T-cell (primary cell): ENCODE measurements at regions not wholly inside any gene's neighbourhood (a gene's known extent, or its start where the extent isn't known, plus 50 kb on each side); places are given as distances from the start of the nearest gene placed in this dataset.

Experiments
- ATAC-seq, 4 experiments: fragments of 200-7000 bp in 3 of 4; fragments of 150-1000 bp in 1 of 4; cut with Tn5 transposase; replicated peaks in 1 of 4; 1 replicate in 3 of 4; 2 replicates in 1 of 4; pipeline ENCODE4 v1.10.0; 2021; ENCODE audit warnings: moderate library complexity in 3 of 4, mild to moderate bottlenecking in 2 of 4, moderate number of reproducible peaks in 1 of 4
- CTCF ChIA-PET, 2 donors: fragments of 300-600 bp; sonication (Branson Sonifier 250); formaldehyde crosslinking; loops; one replicate each; lab custom pipeline; 2022; ENCODE audit warnings: antibody characterized with exemption in 2 of 2; lab: Charles Lee
- POLR2A ChIA-PET, 2 donors: fragments of 300-600 bp; sonication (Branson Sonifier 250); formaldehyde crosslinking; loops; one replicate each; lab custom pipeline; 2022; ENCODE audit warnings: antibody characterized with exemption in 2 of 2; lab: Charles Lee
- DNase-seq, 35 experiments: peaks; one replicate each; pipeline versions ENCODE4 v3.0.0 to v3.0.0-alpha.2; 2013 to 2023
- H3K27ac ChIP-seq: one replicate; pipeline ENCODE4 v1.5.1; 2013; ENCODE audit warnings: low read length
- H3K27me3 ChIP-seq, 2 experiments: replicated peaks in 1 of 2; 1 replicate in 1 of 2; 2 replicates in 1 of 2; pipeline versions ENCODE4 v1.6.1 to v1.7.0; 2013; ENCODE audit warnings: low read length in 1 of 2, mixed read lengths in 1 of 2; ENCODE audit not compliant: control insufficient read depth in 2 of 2, insufficient read depth in 2 of 2; ENCODE audit errors: extremely low read depth in 1 of 2
- H3K36me3 ChIP-seq, 2 donors: 1 replicate in 1 of 2; 2 replicates in 1 of 2; pipeline versions ENCODE4 v1.6.1 to v1.7.0; 2013; ENCODE audit warnings: low read length in 1 of 2; ENCODE audit not compliant: control insufficient read depth in 2 of 2, insufficient read depth in 1 of 2; ENCODE audit errors: extremely low read depth in 1 of 2
- H3K4me1 ChIP-seq, 2 experiments: 1 replicate in 1 of 2; 2 replicates in 1 of 2; pipeline versions ENCODE4 v1.6.1 to v1.7.0; 2013; ENCODE audit warnings: low read length in 2 of 2, mixed read lengths in 1 of 2; ENCODE audit not compliant: insufficient read depth in 2 of 2, control insufficient read depth in 1 of 2; ENCODE audit errors: extremely low read depth in 1 of 2
- H3K4me3 ChIP-seq, 2 donors: 1 replicate in 1 of 2; 2 replicates in 1 of 2; pipeline versions ENCODE4 v1.5.1 to v1.7.0; 2013; ENCODE audit warnings: mild to moderate bottlenecking in 2 of 2, low read length in 1 of 2, moderate library complexity in 1 of 2; ENCODE audit not compliant: control insufficient read depth in 1 of 2; ENCODE audit errors: extremely low read depth in 1 of 2
- H3K9me3 ChIP-seq: 2 replicates; pipeline ENCODE4 v1.7.0; 2013
- H3K27ac Mint-ChIP-seq, 2 donors: one replicate each; pipeline ENCODE4 v1.8.0; 2020 to 2021; ENCODE audit warnings: mild to moderate bottlenecking in 2 of 2, mixed read lengths in 2 of 2
- H3K27me3 Mint-ChIP-seq, 2 donors: one replicate each; pipeline ENCODE4 v1.8.0; 2021 to 2022; ENCODE audit warnings: mixed read lengths in 2 of 2
- H3K36me3 Mint-ChIP-seq: one replicate; pipeline ENCODE4 v1.8.0; 2021; ENCODE audit warnings: mixed read lengths
- H3K4me1 Mint-ChIP-seq, 3 donors: one replicate each; pipeline ENCODE4 v1.8.0; 2020 to 2022; ENCODE audit warnings: mixed read lengths in 3 of 3, mild to moderate bottlenecking in 1 of 3
- H3K4me3 Mint-ChIP-seq, 3 donors: one replicate each; pipeline ENCODE4 v1.8.0; 2020 to 2022; ENCODE audit warnings: mild to moderate bottlenecking in 3 of 3, mixed read lengths in 3 of 3, moderate library complexity in 3 of 3
- H3K9me3 Mint-ChIP-seq, 3 donors: one replicate each; pipeline ENCODE4 v1.8.0; 2020 to 2022; ENCODE audit warnings: mixed read lengths in 3 of 3
- WGBS: methylation state at CpG from one replicate; pipeline ENCODE4 v1.1.5; 2013; ENCODE audit warnings: missing lambda C conversion rate; ENCODE audit not compliant: insufficient coverage; 5-methylcytosine and 5-hydroxymethylcytosine counted together

DNA sequence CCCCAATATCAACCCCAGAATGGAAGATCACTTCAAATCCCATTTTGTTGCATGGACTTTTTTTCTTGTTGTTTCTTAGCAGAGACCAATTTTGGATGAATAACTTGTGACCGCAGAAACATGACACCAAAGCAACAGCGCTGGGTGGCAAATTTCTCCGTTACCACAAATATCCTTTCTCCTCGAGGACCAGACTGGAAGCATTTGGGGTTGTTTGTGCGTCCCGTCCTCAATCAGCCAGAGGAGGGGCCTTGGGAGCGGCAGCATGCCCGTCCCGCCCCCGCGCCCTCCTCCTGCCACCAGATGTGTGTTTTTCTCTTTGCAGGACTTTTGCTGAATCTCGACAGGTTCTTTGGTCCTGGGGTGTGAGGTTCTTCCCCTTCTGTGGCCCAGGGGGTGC, 282.5 kb upstream of the FOXF1 start:
- Mint-ChIP-seq H3K36me3 (no peaks in the 10 kb centered on the region), H3K27me3 (peaks cover 6 to 31% of the 10 kb centered on the region in 2 donors)
- POLR2A ChIA-PET = no interaction called here

DNA sequence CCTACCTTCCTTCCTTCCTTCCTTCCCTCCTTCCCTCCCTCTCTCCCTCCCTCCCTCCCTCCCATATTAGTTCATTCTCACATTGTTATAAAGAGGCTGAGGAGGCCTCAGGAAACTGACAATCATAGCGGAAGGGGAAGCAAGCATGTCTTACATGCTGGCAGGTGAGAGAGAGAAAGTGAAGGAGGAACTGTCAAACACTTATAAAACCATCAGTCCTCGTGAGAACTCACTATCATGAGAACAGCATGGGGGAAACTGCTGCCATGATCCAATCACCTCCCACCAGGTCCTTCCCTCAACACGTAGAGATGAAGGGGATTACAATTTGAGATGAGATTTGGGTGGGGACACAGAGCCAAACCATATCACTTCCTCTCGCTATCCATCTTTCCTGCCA, 281.6 kb upstream of the FOXF1 start:
- DNase-seq (no peak), ATAC-seq (no peak)
- Histone ChIP-seq H3K4me3 (no peak overlapping the region), H3K27me3 (peaks cover 0 to 34% of the 10 kb centered on the region in 2 experiments), H3K36me3 (no peaks in the 10 kb centered on the region), H3K9me3 (no peaks in the 10 kb centered on the region), H3K4me1 (no peaks in the 10 kb centered on the region), H3K27ac (no peak overlapping the region)
- Mint-ChIP-seq H3K9me3 (no peaks in the 10 kb centered on the region), H3K4me3 (no peak overlapping the region), H3K36me3 (no peaks in the 10 kb centered on the region), H3K27me3 (peaks cover 10 to 31% of the 10 kb centered on the region in 2 donors), H3K27ac (no peak overlapping the region), H3K4me1 (no peaks in the 10 kb centered on the region)
- ChIA-PET POLR2A (no interaction called here), CTCF (no interaction called here)
- no CpG with 5 or more reads among the region's 4 CpGs for WGBS

More for the DNA sequence above, 282.5 kb upstream of the FOXF1 start:
- Histone ChIP-seq H3K27me3 (peaks cover 0 to 32% of the 10 kb centered on the region in 2 experiments), H3K27ac (no peak overlapping the region), H3K4me3 (no peak overlapping the region), H3K4me1 (no peaks in the 10 kb centered on the region), H3K36me3 (no peaks in the 10 kb centered on the region), H3K9me3 (no peaks in the 10 kb centered on the region)
- H3K4me1 Mint-ChIP-seq = no peaks in the 10 kb centered on the region
- ATAC-seq (no peak), DNase-seq (no peak)
- WGBS = 65% methylated on average over 6 of the region's 12 CpGs
- no peaks in the 10 kb centered on the region for H3K9me3 Mint-ChIP-seq
- H3K27ac Mint-ChIP-seq = no peak overlapping the region
- CTCF ChIA-PET = no interaction called here
- no peak overlapping the region for H3K4me3 Mint-ChIP-seq

DNA sequence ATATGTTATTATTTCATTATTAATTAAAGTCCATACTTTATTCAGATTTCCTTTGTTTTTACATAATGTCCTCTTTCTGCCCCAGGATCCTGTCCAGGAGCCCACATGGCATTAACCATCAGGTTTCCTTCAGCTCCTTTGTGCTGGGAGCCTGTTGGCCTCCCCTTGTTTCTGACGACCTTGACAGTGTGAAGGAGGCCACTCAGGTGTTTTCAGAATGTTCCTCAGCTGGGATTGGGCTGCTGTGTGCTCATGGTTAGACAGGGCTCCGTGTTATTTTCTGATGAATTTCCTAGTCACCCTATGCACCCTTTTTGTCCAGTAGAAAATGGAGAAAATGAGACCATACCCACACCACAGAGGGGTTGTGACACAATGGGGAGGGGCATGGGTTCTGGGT, 281.0 kb upstream of the FOXF1 start:
- Mint-ChIP-seq H3K4me3 (no peak overlapping the region), H3K27me3 (peaks cover 10 to 31% of the 10 kb centered on the region in 2 donors), H3K9me3 (no peaks in the 10 kb centered on the region), H3K27ac (no peak overlapping the region), H3K4me1 (no peaks in the 10 kb centered on the region), H3K36me3 (no peaks in the 10 kb centered on the region)
- Histone ChIP-seq H3K36me3 (no peaks in the 10 kb centered on the region), H3K27me3 (peaks cover 0 to 34% of the 10 kb centered on the region in 2 experiments), H3K9me3 (no peaks in the 10 kb centered on the region), H3K4me3 (no peak overlapping the region), H3K4me1 (no peaks in the 10 kb centered on the region), H3K27ac (no peak overlapping the region)
- ChIA-PET CTCF (no interaction called here), POLR2A (no interaction called here)
- DNase-seq = no peak
- no CpG with 5 or more reads among the region's 2 CpGs for WGBS
- no peak for ATAC-seq

DNA sequence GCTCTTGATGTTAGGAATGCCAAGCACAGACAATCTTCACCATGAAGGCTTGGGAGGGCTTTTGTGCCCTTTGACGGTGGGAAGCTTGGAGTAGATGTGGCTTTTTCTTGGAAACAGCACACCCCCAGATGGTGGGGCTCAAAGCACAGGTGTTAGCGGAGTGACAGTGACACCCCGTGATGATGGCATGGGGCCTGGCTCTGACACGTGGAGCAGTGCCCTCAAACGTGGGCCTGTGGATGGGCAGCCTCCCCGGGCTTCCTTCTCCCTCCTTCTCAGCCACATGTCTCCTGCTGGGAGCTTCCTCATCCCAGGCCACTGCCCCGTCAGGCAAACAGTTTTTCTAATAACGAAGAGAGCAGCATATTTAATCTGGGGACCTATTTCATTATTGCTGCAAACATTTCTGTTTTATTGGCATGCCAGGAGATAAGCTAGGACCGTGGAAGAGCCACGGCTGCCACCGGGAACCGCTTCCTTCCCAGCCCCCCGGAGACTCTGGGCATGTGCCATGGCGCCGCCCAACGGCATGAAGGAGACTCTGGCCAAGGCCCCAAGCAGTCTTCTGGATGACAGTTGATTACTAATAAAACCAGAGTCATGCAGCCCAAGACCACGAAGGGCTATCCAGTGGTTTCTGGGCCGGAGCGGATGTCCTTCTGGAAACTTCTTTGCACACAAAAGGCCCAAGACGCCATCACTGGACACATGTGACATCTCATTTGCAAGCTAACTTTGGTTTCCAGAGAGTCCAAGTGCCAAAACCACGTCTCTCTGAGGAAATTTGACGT, 280.3 kb upstream of the FOXF1 start:
- WGBS = 73% methylated on average over 19 of the region's 22 CpGs
- Mint-ChIP-seq H3K4me1 (no peaks in the 10 kb centered on the region), H3K36me3 (no peaks in the 10 kb centered on the region), H3K27ac (no peak overlapping the region), H3K27me3 (peaks cover 10 to 31% of the 10 kb centered on the region in 2 donors), H3K9me3 (no peaks in the 10 kb centered on the region), H3K4me3 (no peak overlapping the region)
- ATAC-seq (no peak), DNase-seq (no peak)
- Histone ChIP-seq H3K4me1 (no peaks in the 10 kb centered on the region), H3K36me3 (no peaks in the 10 kb centered on the region), H3K9me3 (no peaks in the 10 kb centered on the region), H3K27ac (no peak overlapping the region), H3K4me3 (no peak overlapping the region), H3K27me3 (peaks cover 0 to 34% of the 10 kb centered on the region in 2 experiments)
- POLR2A ChIA-PET = no interaction called here
- CTCF ChIA-PET = no interaction called here

DNA sequence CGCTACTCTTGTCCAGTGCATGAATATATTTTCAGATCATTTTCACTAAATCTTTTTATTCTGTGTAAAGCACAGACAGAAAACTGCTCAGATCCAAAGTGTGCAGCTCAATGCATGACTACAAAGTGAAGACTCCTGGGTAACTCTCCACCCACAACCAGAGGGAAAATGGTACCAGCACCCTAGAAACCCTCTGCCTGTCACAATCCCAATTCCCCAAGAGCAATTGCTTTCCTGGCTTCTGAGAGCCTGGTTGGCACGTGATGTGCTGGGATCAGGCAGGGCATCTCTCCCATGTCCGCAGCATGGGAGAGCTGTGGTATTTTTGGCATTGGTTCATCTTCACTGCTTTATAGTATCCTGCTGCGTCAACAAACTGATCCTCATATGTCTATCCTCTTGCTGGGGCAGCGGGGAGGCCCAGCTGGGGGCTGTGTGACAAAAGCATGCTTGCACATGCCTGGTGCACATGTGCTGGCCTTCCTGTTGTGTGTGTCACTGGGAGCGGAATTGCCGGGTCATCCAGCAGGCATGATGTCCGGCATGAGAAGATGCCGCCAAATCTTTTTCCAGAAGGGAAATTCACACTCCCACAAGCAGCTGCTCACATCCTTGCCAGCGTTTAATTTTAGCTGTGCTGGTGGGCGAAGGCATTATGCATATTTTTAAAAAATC, 278.9 kb upstream of the FOXF1 start:
- no peaks in the 10 kb centered on the region for H3K36me3 Mint-ChIP-seq
- WGBS = 88% methylated on average over 6 of the region's 11 CpGs
- H3K27ac ChIP-seq = no peak overlapping the region
- ChIA-PET CTCF (no interaction called here), POLR2A (interaction anchor here in 1 of 2 donors (0.6 kb wide), 1 partner anchor 72 kb away, joined by 4 read pairs; no protein-coding TSS in a partner anchor)
- no peak overlapping the region for H3K4me3 Mint-ChIP-seq
- no peak overlapping the region for H3K27ac Mint-ChIP-seq
- ATAC-seq (no peak), DNase-seq (peak in 1 of 35 experiments; percentile 17)
- no peaks in the 10 kb centered on the region for H3K4me1 ChIP-seq
- no peaks in the 10 kb centered on the region for H3K9me3 Mint-ChIP-seq
- H3K4me1 Mint-ChIP-seq = no peaks in the 10 kb centered on the region
- peaks cover 0 to 34% of the 10 kb centered on the region in 2 experiments for H3K27me3 ChIP-seq
- H3K36me3 ChIP-seq = no peaks in the 10 kb centered on the region
- no peak overlapping the region for H3K4me3 ChIP-seq
- no peaks in the 10 kb centered on the region for H3K9me3 ChIP-seq
- peaks cover 10 to 27% of the 10 kb centered on the region in 2 donors for H3K27me3 Mint-ChIP-seq

DNA sequence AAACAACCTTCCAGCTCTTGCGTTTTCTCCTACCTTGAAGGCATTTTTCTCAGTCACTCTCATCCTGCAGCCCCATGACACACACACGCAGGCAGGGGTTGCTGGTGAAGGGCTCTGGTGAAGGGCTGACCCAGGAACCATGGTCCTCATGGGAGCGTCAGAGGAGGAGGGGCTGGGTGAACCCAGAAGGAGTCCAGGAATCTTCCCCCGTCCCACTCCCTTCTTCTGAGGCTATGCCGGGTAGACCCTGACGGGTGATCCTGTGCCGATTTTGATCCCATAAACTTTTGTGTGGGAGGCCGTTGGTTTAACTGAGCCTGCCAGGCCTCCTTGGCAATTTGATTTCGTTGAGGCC, 278.4 kb upstream of the FOXF1 start:
- CTCF ChIA-PET = no interaction called here
- WGBS = 83% methylated on average over 6 of the region's 9 CpGs
- H3K9me3 Mint-ChIP-seq = no peaks in the 10 kb centered on the region

More for the DNA sequence above, 278.4 kb upstream of the FOXF1 start:
- H3K4me3 Mint-ChIP-seq = no peak overlapping the region
- no peak overlapping the region for H3K4me3 ChIP-seq
- no peak overlapping the region for H3K27ac Mint-ChIP-seq
- peaks cover 0 to 31% of the 10 kb centered on the region in 2 experiments for H3K27me3 ChIP-seq
- POLR2A ChIA-PET = no interaction called here
- DNase-seq = peak in 1 of 35 experiments; percentile 2
- H3K36me3 Mint-ChIP-seq = no peaks in the 10 kb centered on the region
- H3K4me1 Mint-ChIP-seq = no peaks in the 10 kb centered on the region
- H3K9me3 ChIP-seq = no peaks in the 10 kb centered on the region
- no peak overlapping the region for H3K27ac ChIP-seq
- no peaks in the 10 kb centered on the region for H3K4me1 ChIP-seq
- ATAC-seq = no peak
- H3K36me3 ChIP-seq = no peaks in the 10 kb centered on the region
- H3K27me3 Mint-ChIP-seq = peaks cover 10 to 27% of the 10 kb centered on the region in 2 donors
